Fibroblast of gingiva (primary cell): ENCODE measurements at regions not wholly inside any gene's neighbourhood (a gene's known extent, or its start where the extent isn't known, plus 50 kb on each side); places are given as distances from the start of the nearest gene placed in this dataset.

ENCODE experiments used
- DNase-seq: peaks from one replicate; pipeline ENCODE4 v3.0.0-alpha.2; 2011; ENCODE audit warnings: low read depth

- DNase-seq = no peak
Measured at GRCh38 chr7:10888861-10889260, 84.8 kb upstream of the PHF14 start.

GRCh38 chr7:10889266-10889898 lies 84.3 kb upstream of the PHF14 start:
- peak; percentile 34 for DNase-seq

GRCh38 chr7:10908600-10908999 lies 65.1 kb upstream of the PHF14 start:
- DNase-seq = no peak

GRCh38 chr7:10910447-10910846 lies 63.2 kb upstream of the PHF14 start:
- no peak for DNase-seq

- DNase-seq = no peak
Measured at GRCh38 chr7:10912077-10912476, 61.6 kb upstream of the PHF14 start.

GRCh38 chr7:10913457-10913856 lies 60.2 kb upstream of the PHF14 start:
- DNase-seq = no peak

- DNase-seq = no peak
Measured at GRCh38 chr7:10918093-10918590, 55.5 kb upstream of the PHF14 start.

GRCh38 chr7:10919923-10920322 lies 53.7 kb upstream of the PHF14 start:
- DNase-seq = no peak
